Stimulated activated CD4-positive, alpha-beta T cell treated with anti-CD3 and anti-CD28 coated beads, Interleukin-12 subunit alpha, Interleukin-12 subunit beta, amount 100 ng/mL, for 24 hours (primary cell): ENCODE measurements at regions not wholly inside any gene's neighbourhood (a gene's known extent, or its start where the extent isn't known, plus 50 kb on each side); places are given as distances from the start of the nearest gene placed in this dataset.
"Not testable (repeated sequence)": the region's sequence is repeated elsewhere in the genome, so short reads cannot be mapped to it uniquely, and the experiment has no call there.

ENCODE experiments used
- DNase-seq, 2 experiments: peaks; one replicate each; pipeline ENCODE4 v3.0.0-alpha.2; 2020; ENCODE audit warnings: low read depth in 2 of 2

DNA sequence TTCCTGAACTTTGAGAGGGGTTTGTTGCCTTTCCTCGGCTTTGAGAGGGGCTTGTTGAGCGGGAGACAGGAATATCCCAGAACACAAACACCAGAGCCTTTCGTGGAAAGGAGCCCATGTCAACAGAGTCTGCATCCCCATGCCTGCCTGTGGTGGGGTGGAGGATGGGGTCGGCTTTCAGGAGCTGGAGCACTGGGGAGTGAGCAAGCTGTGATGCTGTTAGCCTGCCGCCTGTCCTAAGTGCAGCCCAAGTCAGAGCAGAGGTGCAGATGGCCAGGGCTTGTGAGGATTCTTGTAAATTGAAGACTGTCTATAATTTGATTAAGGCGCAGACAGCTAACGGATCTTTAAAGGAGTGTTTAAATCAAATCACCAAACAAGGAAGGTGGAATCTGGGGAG is 103.3 kb upstream of the ANK2 start:
- no peak for DNase-seq

DNA sequence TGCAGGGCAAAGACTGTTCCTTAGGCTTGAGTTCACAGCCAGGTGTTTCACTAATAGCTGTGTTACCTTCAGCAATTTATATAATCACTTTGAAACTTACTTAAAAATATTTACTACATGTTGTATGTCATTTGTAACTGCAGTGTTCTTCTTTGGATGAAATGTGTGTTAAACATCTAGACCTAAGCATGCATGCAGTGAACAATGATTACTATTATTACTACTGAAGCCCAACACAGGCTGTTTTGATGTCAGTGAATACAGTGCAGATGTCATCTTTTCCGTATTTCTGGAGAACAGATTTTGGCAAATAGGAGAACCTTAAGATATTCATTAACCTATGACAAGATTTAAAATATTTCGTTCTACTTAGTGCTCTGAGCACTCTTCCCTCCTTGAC is 101.8 kb upstream of the ANK2 start:
- DNase-seq: no peak

- no peak for DNase-seq
Measured at GRCh38 chr4:112951362-112952312, 97.8 kb upstream of the ANK2 start.

DNA sequence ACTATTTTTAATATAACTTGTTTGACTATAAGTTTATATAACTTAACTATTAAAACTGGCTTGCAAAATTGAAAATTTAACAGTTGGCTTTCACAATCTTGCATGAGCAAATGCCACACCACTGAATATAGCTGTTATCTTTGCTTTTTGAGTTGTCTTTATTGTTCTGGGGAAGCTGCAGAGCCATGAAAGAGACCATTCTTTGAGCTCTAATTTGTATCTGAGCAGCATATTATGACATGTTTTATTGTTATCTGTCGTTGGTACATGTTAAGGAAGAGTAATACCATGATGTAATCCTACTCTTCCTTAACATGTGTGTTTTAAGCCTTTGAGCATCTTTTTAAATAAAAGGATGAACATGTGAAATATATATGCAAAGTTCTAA is 97.1 kb upstream of the ANK2 start:
- no peak for DNase-seq

GRCh38 chr4:112953262-112953661 is 96.2 kb upstream of the ANK2 start:
- no peak for DNase-seq

GRCh38 chr4:112954286-112954685 is 95.2 kb upstream of the ANK2 start:
- no peak for DNase-seq

DNA sequence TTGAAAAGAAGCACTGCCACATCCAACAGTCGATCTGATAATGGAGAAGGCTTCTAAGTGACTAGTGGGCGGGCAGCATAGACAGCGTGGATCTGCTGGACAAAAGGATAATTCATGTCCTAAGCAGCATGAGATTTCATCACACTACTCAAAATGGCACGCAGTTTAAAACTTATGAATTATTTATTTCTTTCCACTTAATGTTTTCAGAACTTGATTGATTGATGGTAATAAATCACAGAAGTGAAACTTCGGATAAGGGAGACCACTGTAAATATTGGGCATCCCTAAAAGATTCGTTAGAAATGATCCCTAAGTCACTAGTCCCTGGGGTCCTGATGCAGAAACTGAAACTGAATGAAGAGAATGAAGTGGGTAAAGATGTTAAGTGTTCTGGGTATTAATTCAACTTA is 93.0 kb upstream of the ANK2 start:
- no peak for DNase-seq

GRCh38 chr4:112957764-112958163 is 91.7 kb upstream of the ANK2 start:
- DNase-seq: not testable (repeated sequence)

GRCh38 chr4:112966701-112967488 is 82.6 kb upstream of the ANK2 start:
- DNase-seq: no peak

- no peak for DNase-seq
Measured at GRCh38 chr4:112968451-112969159, 80.8 kb upstream of the ANK2 start.

GRCh38 chr4:112970903-112971302 is 78.5 kb upstream of the ANK2 start:
- no peak for DNase-seq

- DNase-seq: no peak
Measured at GRCh38 chr4:112973750-112974251, 75.7 kb upstream of the ANK2 start.

- no peak for DNase-seq
Measured at GRCh38 chr4:112975567-112976355, 73.7 kb upstream of the ANK2 start.

DNA sequence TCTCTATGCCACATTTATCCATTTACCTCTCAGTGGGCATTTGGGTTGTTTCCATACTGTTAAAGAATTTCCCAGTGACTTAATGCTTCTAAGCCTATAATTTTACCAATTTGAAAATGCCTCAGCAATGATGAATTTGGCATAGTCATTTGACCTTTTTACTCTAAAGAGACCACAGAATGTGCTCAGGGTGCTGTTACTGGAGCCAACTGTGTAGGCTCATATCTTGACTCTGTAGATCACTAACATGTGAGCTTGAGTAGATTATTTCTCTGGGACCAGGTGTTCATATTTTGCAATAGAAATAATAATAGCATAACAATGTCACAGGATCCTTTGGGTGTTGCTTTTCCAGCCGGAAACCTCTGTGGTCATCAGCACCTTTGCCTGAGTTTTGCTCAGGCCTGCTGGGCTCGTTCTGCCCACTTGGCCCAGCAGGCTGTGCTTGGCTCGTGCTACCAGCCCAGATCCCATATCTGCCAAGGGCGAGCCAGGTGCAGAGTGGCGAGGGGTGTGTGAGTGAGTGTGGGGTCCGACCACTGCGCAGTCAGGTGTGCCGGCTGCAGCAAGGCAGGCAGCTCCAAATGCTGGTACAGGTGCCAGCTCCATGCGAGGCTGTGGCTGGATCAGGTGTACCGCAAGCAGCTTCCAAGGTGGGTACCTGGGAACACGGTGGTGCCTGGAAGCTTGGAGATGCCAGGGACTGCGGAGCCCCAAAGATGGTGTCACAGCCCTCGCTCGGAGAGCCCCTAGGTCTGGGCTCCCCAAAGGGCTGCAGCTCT is 70.6 kb upstream of the ANK2 start:
- DNase-seq: no peak

DNA sequence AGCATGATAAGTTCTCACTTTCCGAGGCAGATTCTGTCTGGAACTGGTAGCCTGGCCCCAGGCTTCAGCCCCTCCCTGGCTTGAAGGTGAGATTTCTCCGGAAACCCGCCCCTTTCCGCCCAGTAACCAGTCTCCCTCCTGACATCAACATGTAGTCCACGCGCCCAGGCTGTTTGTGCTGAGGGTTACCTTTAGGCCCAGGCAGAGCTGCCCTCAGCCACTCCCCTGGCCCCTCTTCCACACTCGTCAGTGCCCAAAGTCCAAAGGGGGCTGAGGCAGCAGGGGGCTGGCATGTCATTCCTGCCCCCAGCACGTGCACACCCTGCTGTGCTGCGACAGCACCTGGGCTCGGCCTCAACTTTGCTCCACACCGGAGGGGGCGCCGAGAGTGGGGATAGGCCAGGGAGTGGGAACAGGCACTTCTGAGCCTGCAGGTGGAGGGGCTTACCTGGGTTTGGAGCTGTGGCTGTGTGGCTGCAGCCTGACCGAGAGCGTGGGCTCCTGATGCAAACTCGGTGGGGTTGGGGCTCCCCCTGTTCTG is 69.5 kb upstream of the ANK2 start:
- no peak for DNase-seq

- no peak for DNase-seq
Measured at GRCh38 chr4:112982680-112983079, 66.8 kb upstream of the ANK2 start.

DNA sequence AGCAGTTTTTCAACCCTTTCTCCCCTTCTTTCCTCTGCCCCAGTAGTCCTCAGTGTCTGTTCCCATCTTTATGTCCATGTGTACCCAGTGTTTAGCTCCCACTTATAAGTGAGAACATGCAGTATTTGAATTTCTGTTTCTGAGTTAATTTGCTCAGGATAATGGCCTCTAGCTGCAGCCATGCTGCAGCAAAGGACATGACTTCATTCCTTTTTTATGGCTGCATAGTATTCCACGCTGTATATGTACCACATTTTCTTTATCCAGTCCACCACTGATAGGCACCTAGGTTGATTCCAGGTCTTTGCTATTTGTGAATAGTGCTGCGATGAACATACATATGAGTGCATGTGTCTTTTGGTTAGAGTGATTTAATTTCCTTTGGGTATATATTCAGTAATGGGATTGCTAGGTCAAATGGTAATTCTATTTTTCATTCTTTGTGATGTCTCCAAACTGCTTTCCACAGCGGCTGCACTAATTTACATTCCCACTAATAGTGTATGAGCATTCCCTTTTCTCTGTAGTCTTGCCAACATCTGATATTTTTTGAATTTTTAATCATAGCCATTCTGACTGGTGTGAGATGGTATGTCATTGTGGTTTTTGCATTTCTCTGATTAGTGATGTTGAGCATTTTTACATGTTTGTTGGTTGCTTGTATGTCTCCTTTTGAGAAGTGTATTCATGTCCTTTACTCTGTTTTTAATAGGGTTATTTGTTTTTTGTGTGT is 54.6 kb upstream of the ANK2 start:
- no peak for DNase-seq
